Thyroid gland (tissue), 4 donors: ENCODE measurements at regions not wholly inside any gene's neighbourhood (a gene's known extent, or its start where the extent isn't known, plus 50 kb on each side); places are given as distances from the start of the nearest gene placed in this dataset.

Experiments used
- DNase-seq, 2 donors: peaks; one replicate each; pipeline ENCODE4 v3.0.0-alpha.2; 2019
- H3K27ac ChIP-seq, 3 donors: fragments of 200-600 bp; sonication (generic); 1 replicate in 2 of 3; 2 replicates in 1 of 3; pipeline ENCODE4 v1.5.1; 2016 to 2019; ENCODE audit warnings: mild to moderate bottlenecking in 1 of 3, moderate library complexity in 1 of 3
- H3K27me3 ChIP-seq: fragments of 200-600 bp; sonication (generic); one replicate; pipeline ENCODE4 v1.5.1; 2019
- H3K36me3 ChIP-seq, 2 donors: fragments of 200-600 bp; sonication (generic); one replicate each; pipeline ENCODE4 v1.5.1; 2016 to 2019
- H3K4me1 ChIP-seq, 2 donors: fragments of 200-600 bp; sonication (generic); one replicate each; pipeline ENCODE4 v1.5.1; 2017 to 2019
- H3K4me3 ChIP-seq, 3 donors: fragments of 200-600 bp; sonication (generic); replicated peaks in 1 of 3; 1 replicate in 2 of 3; 2 replicates in 1 of 3; pipeline ENCODE4 v1.5.1; 2016; ENCODE audit warnings: mild to moderate bottlenecking in 1 of 3
- H3K9me3 ChIP-seq: fragments of 200-600 bp; sonication (generic); one replicate; pipeline ENCODE4 v1.5.1; 2017
- POLR2A ChIP-seq, 2 donors: fragments of 450-650 bp; IDR thresholded peaks; one replicate each; pipeline ENCODE4 v1.6.1; 2017; ENCODE audit warnings: antibody characterized with exemption in 2 of 2, mild to moderate bottlenecking in 2 of 2, moderate library complexity in 1 of 2
- WGBS, 2 donors: methylation state at CpG; one replicate each; pipeline ENCODE4 v1.1.5; 2017; 5-methylcytosine and 5-hydroxymethylcytosine counted together
- intact Hi-C: fragments of 100-400 bp; cut with DNase I; formaldehyde crosslinking; loops from one replicate; pipeline ENCODE4 v1.15.1; 2023
- TF ChIP-seq, protein P1 (sequence below), 6 experiments: fragments of 200-600 bp in 3 of 6; fragments of 450-650 bp in 3 of 6; sonication (generic) in 3 of 6; IDR thresholded peaks; one replicate each; pipeline ENCODE4 v1.5.1; 2016 to 2019; ENCODE audit warnings: antibody characterized with exemption in 6 of 6, mild to moderate bottlenecking in 2 of 6, inconsistent platforms in 1 of 6, moderate library complexity in 1 of 6

DNA sequence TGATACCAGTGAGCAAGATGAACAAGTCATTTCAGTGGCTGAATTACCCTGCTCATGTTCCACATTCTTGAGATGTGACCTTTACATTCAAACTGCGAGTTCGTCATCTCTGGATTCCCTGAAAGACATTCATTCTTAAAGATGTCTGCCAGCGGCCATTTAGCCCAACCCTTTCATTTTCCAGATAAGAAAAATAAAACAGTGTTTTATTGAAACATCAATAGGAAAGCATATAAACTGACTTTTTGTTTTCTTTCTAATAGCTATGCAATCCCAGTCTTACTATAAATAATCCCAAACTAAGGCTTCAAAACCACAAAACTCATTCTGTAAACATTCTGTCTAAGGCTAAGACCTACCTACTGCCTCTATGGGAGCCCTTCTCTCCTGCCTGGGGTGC lies 134.0 kb downstream of the SAMD5 start:
- intact Hi-C loops = no loop called here
- no peaks in the 10 kb centered on the region for H3K36me3 ChIP-seq
- no peak overlapping the region for H3K4me3 ChIP-seq
- no peaks in the 10 kb centered on the region for H3K27me3 ChIP-seq
- WGBS, 2 donors = 76 to 88% methylated on average over 3 of the region's 3 CpGs
- DNase-seq = no peak
- no peaks in the 10 kb centered on the region for H3K9me3 ChIP-seq
- H3K27ac ChIP-seq = no peak overlapping the region
- TF ChIP-seq, protein P1, sequence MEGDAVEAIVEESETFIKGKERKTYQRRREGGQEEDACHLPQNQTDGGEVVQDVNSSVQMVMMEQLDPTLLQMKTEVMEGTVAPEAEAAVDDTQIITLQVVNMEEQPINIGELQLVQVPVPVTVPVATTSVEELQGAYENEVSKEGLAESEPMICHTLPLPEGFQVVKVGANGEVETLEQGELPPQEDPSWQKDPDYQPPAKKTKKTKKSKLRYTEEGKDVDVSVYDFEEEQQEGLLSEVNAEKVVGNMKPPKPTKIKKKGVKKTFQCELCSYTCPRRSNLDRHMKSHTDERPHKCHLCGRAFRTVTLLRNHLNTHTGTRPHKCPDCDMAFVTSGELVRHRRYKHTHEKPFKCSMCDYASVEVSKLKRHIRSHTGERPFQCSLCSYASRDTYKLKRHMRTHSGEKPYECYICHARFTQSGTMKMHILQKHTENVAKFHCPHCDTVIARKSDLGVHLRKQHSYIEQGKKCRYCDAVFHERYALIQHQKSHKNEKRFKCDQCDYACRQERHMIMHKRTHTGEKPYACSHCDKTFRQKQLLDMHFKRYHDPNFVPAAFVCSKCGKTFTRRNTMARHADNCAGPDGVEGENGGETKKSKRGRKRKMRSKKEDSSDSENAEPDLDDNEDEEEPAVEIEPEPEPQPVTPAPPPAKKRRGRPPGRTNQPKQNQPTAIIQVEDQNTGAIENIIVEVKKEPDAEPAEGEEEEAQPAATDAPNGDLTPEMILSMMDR (IDR thresholded peaks at IDR 0.05) = no peak
- TF ChIP-seq POLR2A (IDR thresholded peaks at IDR 0.05) = no peak
- no peaks in the 10 kb centered on the region for H3K4me1 ChIP-seq

DNA sequence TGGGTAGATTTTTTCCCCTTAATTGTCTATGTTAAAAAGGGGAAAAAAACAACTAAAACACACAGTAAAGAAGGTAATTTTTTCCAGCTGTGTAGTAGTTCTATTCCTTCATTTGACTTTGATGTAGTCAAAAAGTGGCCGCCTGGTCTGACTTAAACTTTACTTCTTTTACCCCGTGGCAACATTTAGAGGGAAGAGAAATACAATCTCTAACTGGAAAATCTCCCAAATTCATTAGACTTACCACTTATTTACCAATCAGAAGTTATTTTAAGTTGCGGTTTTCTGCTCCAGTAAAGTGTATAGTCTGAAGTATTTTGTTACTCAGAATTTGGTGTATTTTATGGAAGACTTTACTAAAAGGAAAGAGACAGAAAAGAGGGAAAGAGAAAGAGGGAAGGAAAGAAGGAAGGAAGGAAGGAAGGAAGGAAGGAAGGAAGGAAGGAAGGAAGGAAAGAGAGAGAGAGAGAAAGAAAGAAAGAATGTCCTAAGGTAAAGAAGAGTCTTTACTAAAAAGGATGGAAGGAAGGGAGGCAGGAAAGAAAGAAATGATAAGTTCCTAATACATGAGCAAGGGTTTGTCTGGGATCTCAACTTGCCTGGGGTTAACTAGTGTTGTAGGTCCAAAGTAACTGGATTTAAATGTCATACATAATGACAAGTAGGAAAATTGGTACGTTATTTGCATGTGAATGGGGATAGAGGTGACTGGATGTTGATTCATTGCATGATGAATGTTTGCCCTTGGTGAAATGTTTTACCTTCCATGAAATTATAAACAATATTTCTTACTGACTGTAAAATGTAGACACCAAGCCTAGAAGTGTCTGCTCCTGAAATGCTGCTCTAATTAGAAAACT lies 135.1 kb downstream of the SAMD5 start:
- no peaks in the 10 kb centered on the region for H3K27me3 ChIP-seq
- DNase-seq = no peak
- no peaks in the 10 kb centered on the region for H3K36me3 ChIP-seq
- no peak overlapping the region for H3K4me3 ChIP-seq
- H3K4me1 ChIP-seq = no peaks in the 10 kb centered on the region
- TF ChIP-seq, protein P1 (IDR thresholded peaks at IDR 0.05) = no peak
- no peak for TF ChIP-seq POLR2A (IDR thresholded peaks at IDR 0.05)
- intact Hi-C loops = no loop called here
- 87 to 88% methylated on average over 4 of the region's 4 CpGs for WGBS, 2 donors
- no peaks in the 10 kb centered on the region for H3K9me3 ChIP-seq
- no peak overlapping the region for H3K27ac ChIP-seq

DNA sequence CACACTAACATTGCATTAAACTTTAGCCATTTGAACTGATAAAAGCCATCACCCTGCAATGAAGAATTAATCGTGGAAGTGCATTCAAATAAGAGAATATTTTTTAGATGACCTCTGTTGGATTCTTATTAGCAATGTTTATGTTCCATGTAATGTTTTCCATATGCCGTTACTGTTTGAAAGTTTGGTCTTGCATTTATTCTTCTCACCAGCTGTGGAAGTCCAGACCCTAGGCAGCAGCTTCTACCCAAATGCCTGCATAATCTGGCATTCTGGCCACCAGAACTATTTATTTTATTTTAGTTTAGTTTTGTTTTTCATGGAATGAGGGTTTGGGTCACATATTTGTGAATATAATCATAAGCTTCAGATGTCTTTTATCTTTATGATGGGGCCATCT lies 140.4 kb downstream of the SAMD5 start:
- 77 to 86% methylated on average over 2 of the region's 2 CpGs for WGBS, 2 donors
- H3K4me3 ChIP-seq = no peak overlapping the region
- peaks cover 9 to 16% of the 10 kb centered on the region in 2 donors for H3K4me1 ChIP-seq
- H3K9me3 ChIP-seq = no peaks in the 10 kb centered on the region
- DNase-seq = no peak
- no peak overlapping the region for H3K27ac ChIP-seq
- intact Hi-C loops = no loop called here
- no peaks in the 10 kb centered on the region for H3K27me3 ChIP-seq
- no peaks in the 10 kb centered on the region for H3K36me3 ChIP-seq
- TF ChIP-seq, protein P1 (IDR thresholded peaks at IDR 0.05) = no peak
- no peak for TF ChIP-seq POLR2A (IDR thresholded peaks at IDR 0.05)

DNA sequence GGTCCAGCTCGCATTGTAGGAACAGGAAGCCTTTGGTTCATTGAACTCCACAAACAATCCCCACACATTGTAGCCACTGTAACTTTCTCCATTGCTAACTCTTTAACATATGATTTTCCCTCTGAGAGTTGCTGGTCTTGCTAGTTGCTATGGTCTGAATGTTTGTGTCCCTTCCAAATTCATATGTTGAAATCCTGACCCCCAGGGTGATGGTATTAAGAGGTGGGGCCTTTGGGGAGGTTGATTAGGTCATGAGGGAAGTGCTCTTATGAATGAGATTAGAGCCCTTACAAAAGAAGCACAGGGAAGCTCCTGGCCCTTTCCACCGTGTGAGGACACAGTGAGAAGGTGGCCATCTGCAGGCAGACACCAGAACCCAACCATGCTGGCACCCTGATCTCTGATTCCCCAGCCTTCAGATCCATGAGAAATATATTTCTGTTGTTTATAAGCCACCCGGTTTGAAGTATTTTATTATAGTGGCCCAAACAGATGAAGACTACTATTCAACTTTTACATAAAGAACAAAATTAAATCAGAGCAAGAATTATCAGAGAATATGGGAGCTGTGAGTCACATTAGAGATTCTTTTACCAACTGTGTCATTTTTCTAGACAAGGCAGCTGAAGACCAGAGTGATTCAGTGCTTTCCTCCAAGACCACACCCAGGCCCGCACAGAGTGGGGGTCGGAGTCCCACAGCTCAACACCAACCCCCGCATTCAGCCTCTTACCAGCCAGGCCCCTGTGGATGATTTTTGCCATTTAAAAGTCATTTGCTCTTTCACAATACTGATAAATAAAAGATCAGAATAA lies 143.0 kb downstream of the SAMD5 start:
- WGBS, 2 donors = 59 to 61% methylated on average over 6 of the region's 6 CpGs
- Histone ChIP-seq H3K27me3 (no peaks in the 10 kb centered on the region), H3K27ac (peak overlapping the region; percentile 28 to 63 (median 51)), H3K36me3 (no peaks in the 10 kb centered on the region), H3K4me1 (peaks cover 13 to 16% of the 10 kb centered on the region in 2 donors), H3K9me3 (no peaks in the 10 kb centered on the region), H3K4me3 (no peak overlapping the region)
- TF ChIP-seq POLR2A (IDR thresholded peaks at IDR 0.05) = no peak
- TF ChIP-seq, protein P1 (IDR thresholded peaks at IDR 0.05) = peak in 2 of 6 experiments; percentile 22 to 31
- DNase-seq = peak; percentile 27 to 52
- intact Hi-C loops = no loop called here

DNA sequence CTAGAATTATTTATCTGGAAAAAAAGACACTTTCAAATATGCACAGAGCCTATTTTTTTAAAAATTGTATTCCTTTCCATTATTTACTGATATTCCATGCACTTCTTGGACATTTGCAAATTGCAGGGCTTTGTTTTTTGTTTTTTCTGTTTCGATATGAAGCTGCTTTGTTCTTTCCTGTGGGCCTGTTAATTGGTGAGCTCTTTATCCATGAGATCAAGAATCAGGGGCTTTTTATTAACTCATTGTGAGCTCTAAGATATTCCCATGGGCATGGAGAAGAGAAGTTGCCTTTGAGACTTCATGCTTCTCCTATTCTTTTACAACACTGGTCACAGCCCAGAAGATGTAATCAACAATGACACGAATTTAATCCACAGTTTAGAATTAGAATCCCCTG lies 145.1 kb downstream of the SAMD5 start:
- Histone ChIP-seq H3K4me1 (peaks cover 13 to 16% of the 10 kb centered on the region in 2 donors), H3K27me3 (no peaks in the 10 kb centered on the region), H3K27ac (no peak overlapping the region), H3K36me3 (no peaks in the 10 kb centered on the region), H3K4me3 (no peak overlapping the region), H3K9me3 (no peaks in the 10 kb centered on the region)
- TF ChIP-seq, protein P1 (IDR thresholded peaks at IDR 0.05) = no peak
- TF ChIP-seq POLR2A (IDR thresholded peaks at IDR 0.05) = no peak
- DNase-seq = no peak
- intact Hi-C loops = no loop called here
- 54 to 66% methylated on average over 2 of the region's 2 CpGs for WGBS, 2 donors
